SK-MEL-5 (cell line): ENCODE measurements at regions not wholly inside any gene's neighbourhood (a gene's known extent, or its start where the extent isn't known, plus 50 kb on each side); places are given as distances from the start of the nearest gene placed in this dataset.

ENCODE experiments used
- DNase-seq: peaks from one replicate; pipeline ENCODE4 v3.0.0-alpha.2; 2016; ENCODE audit warnings: low read depth, low spot score
- in situ Hi-C: cut with HindIII; loops from 2 replicates; pipeline ENCODE4 v1.10.0; 2016; ENCODE audit warnings: low sequenced_read_pairs, high pct_unique_total_duplicates, low pct_unique_long_range_greater_than_20kb

- no peak for DNase-seq
- in situ Hi-C loops: no loop called here
Measured at GRCh38 chr6:119628691-119629594, 279.4 kb upstream of the MAN1A1 start.

DNA sequence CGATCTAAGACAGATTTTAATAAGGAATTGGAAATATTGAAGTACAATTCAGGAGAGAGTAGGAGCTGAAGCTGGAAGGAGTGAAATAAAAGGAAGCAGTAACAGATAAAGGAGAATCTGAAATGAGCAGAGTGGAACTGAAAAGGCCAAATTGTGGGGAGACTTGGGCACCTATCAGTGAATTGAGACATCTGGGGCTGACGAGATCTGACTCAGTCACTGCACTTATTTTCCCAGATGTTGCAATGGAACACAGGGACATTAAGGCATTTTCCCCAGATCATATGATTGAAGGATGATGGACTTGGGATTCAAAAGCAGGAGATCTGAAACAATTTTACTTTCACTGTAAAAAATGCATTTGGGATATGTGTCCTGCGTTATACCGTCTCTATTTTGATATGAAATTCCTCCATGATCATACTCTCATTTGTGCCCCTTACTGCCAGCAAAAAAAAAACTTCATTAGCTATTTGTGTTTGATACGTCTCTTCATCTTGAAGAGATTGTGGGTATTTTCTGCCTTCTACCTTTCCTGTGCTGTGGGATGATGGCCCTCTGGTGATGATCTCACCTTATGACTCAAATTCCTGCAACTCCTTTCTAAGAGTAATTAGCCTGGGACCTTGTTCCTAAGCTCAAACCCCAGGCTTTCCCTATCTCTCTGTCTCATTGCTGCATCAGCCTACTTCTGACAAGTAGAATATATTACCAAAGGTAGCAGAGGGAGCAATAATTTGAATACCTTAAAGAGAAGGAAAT, 278.5 kb upstream of the MAN1A1 start:
- no peak for DNase-seq
- in situ Hi-C loops: no loop called here

DNA sequence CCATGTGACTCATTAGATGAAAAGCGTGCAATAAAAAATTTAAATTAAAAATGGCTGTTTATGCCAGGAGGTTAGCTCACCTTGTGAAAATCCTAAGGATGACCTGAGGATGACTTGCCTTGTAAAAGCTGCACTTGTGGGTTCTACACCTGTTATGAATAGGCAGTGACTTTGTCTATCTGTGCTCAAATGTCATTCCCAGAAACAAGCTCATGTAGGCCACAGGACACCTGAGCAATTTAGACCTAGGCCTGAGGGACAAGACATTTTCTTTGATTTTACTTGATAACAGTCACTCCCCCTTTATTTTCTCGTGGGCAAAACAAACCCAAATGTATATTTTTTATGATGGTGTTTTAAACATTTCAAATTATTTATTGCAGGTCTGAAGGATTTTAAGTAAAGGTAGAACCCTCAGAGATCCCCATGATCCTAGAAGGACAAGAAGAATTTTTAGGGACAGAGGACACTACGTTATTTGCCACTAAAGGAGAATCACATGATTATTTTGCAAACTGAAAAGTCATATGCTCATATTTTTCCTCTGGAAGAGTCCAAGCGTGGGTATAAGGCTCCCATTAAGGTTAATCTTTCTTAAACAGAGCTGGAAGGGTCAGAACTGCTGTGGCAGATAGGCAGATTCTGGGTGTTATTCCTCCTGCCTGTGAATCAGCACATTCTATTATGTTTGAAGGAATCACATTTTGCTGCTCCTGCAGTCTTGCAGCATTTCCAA, 277.5 kb upstream of the MAN1A1 start:
- DNase-seq: no peak
- in situ Hi-C loops: no loop called here

DNA sequence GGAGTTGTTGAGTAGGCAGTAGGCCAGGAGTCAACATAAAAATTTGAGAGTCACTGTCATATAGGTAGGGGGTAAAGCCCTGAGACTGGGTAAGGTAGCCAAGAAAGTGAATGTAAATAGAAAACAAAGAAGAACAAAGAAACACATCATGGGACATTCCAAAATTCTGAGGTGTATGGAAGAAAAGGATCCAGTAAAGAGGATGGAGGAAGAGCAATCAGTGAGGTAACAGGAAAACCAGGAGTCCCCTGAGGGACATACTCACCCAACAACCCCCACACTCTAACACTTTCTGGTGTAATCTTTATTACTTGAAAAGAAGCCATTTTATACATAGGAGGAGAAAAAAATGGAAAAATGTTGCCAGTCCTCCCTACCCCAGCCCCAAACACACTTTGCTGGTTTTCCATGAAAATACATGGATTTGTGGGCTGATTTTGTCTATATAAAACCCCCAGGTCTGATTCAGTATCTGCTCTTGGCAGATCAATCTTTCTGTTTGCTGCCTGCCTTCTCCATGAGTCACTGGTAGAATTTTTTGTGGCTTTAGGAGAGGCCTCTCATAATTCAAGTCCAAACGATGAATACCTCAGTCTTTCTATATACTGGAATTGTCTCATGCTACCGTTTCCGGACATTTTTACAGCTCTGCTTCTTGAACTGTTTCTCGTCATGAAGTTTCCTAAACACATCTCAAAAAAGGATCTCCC, 271.4 kb upstream of the MAN1A1 start:
- in situ Hi-C loops: no loop called here

GRCh38 chr6:119614138-119614537, 264.6 kb upstream of the MAN1A1 start:
- in situ Hi-C loops: no loop called here
- DNase-seq: no peak

More for the DNA sequence above, 271.4 kb upstream of the MAN1A1 start:
- DNase-seq: no peak

DNA sequence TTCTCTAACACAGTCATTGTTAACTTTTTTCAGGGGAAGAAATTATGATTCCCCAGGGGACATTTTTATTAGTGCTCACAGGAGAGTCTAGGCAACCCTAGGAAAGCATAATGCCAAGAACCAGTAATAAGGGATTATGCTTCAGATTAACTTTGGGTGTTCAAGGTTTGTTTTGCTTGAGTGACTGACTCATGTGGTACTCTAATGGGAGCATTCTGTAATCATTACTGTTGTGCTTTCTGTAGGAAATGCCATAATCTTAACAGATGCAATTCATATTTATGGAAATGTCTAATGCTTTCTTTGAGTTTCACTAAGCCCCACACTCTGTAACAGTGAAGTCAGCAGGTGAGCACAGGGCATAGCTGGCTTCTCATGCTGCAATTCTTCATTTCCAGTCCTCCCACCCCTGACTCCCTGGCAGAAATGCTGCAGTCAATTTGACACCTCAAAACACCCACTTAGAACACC, 263.4 kb upstream of the MAN1A1 start:
- no peak for DNase-seq
- in situ Hi-C loops: no loop called here

GRCh38 chr6:119612176-119612891, 262.8 kb upstream of the MAN1A1 start:
- in situ Hi-C loops: no loop called here
- no peak for DNase-seq

DNA sequence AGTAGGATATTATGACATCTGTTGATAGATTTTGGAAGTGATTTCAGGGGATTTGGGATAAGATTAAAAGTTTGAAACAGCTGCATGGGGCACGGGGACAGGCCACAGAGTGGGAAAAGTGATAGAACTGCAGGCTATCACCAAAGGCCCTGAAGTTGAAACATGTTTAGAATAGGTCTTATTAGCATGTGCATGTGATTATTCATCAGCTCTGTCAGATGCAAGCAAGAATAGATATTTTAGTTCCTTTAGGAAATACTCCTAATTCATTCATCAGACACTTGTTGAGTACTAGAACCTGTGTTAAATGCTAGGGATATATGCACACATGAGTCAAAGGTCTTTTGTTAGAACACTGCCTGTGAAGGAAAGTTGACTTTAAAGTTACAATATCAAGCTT, 261.2 kb upstream of the MAN1A1 start:
- in situ Hi-C loops: no loop called here
- DNase-seq: no peak

- DNase-seq: no peak
- in situ Hi-C loops: no loop called here
Measured at GRCh38 chr6:119610265-119610664, 260.7 kb upstream of the MAN1A1 start.

DNA sequence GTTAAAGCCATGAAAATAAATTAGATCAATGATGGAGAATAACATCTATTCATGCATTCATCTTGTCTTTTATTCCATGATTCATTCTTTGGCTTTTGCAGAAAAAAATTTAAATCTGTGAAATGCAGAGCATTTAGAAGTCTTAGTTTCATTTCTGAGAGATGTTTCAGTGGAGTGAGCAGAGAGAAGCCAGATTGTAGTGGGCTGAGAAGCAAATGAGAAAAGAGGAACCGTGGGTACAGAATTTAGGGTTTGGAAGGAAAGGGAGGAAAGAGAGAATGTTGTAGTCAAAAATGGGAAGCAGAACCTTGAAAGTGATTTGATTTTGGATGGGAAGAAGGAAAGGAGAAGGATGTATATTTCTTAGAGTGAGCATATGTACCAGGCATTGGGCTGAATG, 260.3 kb upstream of the MAN1A1 start:
- DNase-seq: no peak
- in situ Hi-C loops: no loop called here

- in situ Hi-C loops: no loop called here
Measured at GRCh38 chr6:119608994-119609393, 259.4 kb upstream of the MAN1A1 start.

GRCh38 chr6:119604124-119604523, 254.6 kb upstream of the MAN1A1 start:
- in situ Hi-C loops: no loop called here
- DNase-seq: no peak

More at GRCh38 chr6:119608994-119609393, 259.4 kb upstream of the MAN1A1 start:
- no peak for DNase-seq

DNA sequence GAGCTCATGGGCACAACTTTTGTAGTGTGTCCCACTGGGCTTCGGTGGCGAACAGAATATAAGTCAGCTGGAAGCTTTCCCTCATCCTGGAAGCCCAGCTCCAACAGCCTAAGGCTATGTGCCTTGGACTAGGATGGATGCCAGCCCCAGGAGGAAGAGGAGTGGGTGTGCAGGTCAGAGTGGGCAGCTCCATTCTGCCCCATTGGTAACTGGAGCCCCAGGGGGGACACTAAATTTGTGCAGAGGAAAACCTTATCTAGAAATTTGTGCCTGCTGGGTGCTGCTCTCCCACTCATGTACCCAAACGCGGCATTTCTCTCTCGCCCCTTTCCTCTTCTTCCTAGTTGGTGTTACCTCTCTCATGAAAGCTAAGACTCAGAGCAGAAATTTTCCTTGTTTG, 253.9 kb upstream of the MAN1A1 start:
- DNase-seq: no peak
- in situ Hi-C loops: no loop called here

DNA sequence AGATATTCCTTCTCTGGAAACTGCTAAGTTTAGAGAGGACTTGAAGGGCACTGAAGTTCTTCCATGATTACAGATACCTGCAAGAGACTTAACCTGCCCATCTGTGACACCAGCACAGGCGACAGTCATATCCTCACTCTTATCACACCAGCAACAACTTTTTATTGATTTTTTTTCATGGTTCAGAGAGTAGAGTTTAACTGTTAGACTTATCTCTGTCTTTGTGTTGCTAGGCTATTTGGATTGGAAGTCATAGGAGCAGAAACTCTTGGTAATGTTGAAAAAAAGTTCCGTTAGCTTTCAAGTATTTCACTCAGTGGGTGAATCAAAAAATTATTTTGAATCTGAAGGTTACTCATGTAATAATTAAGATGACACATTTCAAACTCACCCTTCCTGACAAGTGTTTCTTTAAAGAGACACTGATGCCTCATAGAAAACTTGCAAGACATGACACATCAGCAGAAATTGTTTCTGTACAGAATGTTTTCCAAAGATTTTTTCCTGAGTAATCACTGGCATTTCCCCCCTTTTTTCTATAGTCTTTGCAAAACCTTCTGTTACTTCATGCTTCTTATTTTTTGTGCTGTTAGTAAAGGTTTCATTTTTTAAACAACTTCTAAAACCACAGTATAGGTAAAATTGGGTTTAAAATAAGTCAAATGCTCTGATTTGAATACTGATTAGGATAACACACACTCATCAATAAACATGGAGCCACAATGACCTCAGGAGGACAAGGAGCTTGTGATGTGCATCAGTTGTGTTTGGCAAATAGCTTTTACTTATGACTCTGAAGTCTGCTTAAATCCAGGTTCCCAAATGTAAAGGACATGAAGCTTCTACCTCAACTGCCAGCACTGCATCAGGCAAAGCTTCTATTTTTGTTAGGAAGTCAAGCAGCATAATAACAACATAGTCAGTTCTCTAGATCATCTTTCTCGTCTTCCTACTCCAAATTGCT, 252.9 kb upstream of the MAN1A1 start:
- in situ Hi-C loops: no loop called here
- no peak for DNase-seq

GRCh38 chr6:119598883-119599282, 249.3 kb upstream of the MAN1A1 start:
- in situ Hi-C loops: no loop called here
- no peak for DNase-seq

GRCh38 chr6:119594907-119595306, 245.3 kb upstream of the MAN1A1 start:
- in situ Hi-C loops: no loop called here
- DNase-seq: no peak
